ENCODE measurements at regions not wholly inside any gene's neighbourhood (a gene's known extent, or its start where the extent isn't known, plus 50 kb on each side); places are given as distances from the start of the nearest gene placed in this dataset.

DNA sequence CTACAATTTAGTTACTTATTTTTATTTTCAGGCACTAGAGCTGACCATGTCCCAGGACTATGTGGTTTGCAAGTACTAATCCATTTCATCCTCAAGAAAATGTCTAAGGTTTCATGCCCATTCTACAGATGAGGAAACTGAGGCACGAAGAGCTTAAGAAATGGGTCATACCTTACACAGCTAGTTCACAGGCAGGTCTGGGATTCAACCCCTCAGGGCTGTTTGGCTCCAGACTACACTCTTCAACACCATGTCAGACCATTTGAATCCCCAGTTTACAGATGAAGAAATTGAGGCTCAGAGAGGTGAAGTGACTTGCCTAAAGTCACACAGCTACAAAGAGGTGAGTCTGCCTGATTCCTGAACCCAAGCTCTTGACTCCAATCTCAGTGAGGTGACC lies 144.1 kb downstream of the MIAT start:
- no peaks in the 10 kb centered on the region for H3K4me1 ChIP-seq
- H3K27ac ChIP-seq: no peak overlapping the region
- H3K27me3 ChIP-seq: no peaks in the 10 kb centered on the region
- ATAC-seq: no peak
- H3K36me3 ChIP-seq: no peaks in the 10 kb centered on the region
- no peaks in the 10 kb centered on the region for H3K9me3 ChIP-seq
- DNase-seq: no peak
- no peak overlapping the region for H3K4me3 ChIP-seq
- intact Hi-C loops (cut with DNase I): no loop called here
- TF ChIP-seq, protein P1, sequence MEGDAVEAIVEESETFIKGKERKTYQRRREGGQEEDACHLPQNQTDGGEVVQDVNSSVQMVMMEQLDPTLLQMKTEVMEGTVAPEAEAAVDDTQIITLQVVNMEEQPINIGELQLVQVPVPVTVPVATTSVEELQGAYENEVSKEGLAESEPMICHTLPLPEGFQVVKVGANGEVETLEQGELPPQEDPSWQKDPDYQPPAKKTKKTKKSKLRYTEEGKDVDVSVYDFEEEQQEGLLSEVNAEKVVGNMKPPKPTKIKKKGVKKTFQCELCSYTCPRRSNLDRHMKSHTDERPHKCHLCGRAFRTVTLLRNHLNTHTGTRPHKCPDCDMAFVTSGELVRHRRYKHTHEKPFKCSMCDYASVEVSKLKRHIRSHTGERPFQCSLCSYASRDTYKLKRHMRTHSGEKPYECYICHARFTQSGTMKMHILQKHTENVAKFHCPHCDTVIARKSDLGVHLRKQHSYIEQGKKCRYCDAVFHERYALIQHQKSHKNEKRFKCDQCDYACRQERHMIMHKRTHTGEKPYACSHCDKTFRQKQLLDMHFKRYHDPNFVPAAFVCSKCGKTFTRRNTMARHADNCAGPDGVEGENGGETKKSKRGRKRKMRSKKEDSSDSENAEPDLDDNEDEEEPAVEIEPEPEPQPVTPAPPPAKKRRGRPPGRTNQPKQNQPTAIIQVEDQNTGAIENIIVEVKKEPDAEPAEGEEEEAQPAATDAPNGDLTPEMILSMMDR (IDR thresholded peaks at IDR 0.05): no peak

DNA sequence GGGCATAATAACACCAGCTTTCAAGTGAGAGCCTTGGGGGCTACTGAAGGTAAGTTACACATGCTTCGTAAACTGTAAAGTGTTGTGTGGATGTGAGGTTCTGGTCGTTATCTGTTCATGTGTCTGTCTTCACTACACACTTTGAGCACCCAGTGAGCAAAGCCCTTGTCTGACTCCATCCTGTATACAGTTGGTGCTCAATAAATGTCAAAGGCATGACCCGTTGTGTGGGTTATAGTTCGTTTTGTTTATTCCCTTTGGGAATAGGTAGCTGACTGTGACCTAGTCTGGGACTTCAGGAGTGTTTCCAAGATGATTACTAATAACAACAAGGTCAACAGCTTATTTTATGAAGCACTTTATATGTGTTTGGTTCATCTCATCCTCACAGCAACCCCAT lies 146.9 kb downstream of the MIAT start:
- H3K36me3 ChIP-seq: no peaks in the 10 kb centered on the region
- TF ChIP-seq, protein P1 (IDR thresholded peaks at IDR 0.05): no peak
- intact Hi-C loops (cut with DNase I): no loop called here
- ATAC-seq (no peak), DNase-seq (no peak)
- H3K27me3 ChIP-seq: no peaks in the 10 kb centered on the region
- no peaks in the 10 kb centered on the region for H3K4me1 ChIP-seq
- H3K9me3 ChIP-seq: no peaks in the 10 kb centered on the region
- H3K4me3 ChIP-seq: no peak overlapping the region
- no peak overlapping the region for H3K27ac ChIP-seq

DNA sequence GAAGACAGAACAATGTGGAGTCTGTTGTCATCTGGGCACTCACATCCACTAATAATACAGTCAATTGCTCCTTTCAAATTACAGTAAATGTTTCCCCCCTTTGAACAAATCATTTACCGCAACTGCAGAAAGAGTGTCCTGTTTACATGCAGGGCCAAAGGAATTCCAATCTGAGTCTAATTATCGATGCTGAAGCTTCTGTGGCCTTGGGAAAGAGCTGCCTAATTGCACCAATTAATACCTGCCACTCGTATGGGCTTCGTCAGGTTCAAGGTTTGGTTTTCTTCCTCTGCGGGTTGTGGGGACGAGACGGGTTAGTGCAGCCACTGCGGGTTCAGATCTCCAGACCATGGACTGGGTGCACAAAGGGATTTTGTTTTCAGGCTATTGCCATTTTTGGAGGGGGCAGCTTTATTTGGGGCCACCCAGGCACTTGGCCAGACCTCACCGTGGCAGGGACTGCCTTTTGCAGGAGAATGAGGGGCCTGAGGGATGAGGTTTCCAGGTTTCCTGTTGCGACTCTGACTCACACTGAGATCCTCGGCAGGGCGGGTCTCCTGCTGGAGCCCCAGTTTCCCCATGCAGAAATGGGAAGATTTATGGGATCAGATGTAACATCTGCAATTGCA lies 147.6 kb downstream of the MIAT start:
- Histone ChIP-seq H3K4me3 (no peak overlapping the region), H3K36me3 (no peaks in the 10 kb centered on the region), H3K27ac (no peak overlapping the region), H3K27me3 (no peaks in the 10 kb centered on the region), H3K9me3 (no peaks in the 10 kb centered on the region), H3K4me1 (no peaks in the 10 kb centered on the region)
- intact Hi-C loops (cut with DNase I): no loop called here
- DNase-seq: no peak
- no peak for ATAC-seq
- TF ChIP-seq, protein P1 (IDR thresholded peaks at IDR 0.05): no peak

DNA sequence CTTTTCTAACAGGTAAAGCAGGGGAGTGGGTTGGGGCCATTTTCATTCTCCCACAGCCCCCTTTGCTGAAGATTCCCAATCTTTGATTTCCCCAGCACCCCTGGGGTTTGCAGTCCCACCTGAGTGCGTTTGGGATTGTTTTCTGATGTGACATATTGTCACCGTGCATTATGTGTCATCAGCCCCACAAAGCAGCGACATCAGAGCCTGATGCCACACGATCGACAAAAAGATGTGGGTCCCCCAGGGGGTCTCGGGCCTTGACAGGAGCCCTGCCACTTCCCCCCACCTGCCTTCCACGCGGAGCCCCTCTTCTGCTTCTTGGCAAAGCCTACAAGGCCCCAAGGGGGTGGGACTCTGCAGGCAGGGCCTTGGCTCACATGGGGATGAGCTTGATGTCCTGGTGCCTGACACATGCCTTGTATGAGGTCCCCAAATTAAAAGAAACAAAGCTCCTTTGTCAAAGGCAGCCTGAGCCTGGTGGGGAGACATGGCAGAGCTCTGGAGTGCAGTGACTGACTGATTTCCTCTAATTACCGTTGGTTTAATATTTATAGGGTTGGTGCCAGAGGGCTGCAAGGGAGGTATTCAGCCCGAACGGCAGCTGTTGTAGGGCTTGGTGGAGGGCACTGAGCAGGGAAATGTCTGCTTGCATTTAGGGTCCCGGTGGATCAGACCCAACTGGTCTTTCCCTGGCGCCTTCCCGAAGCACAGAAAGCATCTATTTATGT lies 149.2 kb downstream of the MIAT start:
- Histone ChIP-seq H3K27ac (no peak overlapping the region), H3K4me3 (no peak overlapping the region), H3K4me1 (no peaks in the 10 kb centered on the region), H3K36me3 (no peaks in the 10 kb centered on the region), H3K27me3 (no peaks in the 10 kb centered on the region), H3K9me3 (no peaks in the 10 kb centered on the region)
- ATAC-seq (no peak), DNase-seq (no peak)
- intact Hi-C loops (cut with DNase I): no loop called here
- TF ChIP-seq, protein P1 (IDR thresholded peaks at IDR 0.05): no peak

DNA sequence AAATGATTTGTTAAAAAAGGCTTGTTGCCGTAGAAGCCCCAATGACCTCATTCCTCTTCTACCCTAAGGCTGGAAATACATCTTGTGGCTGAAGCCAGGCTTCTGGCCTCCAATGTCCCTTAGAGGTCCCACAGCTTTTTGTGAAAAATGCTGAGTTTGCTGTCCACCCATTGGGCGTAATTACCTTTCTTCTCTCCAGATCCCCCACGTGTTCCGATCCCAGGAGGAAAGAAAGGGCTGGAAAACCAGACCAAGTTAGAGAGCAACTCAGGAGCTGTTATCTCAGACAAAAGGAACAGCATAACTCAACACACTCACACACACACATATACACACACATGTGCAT lies 154.2 kb downstream of the MIAT start:
- no peaks in the 10 kb centered on the region for H3K36me3 ChIP-seq
- H3K4me3 ChIP-seq: no peak overlapping the region
- TF ChIP-seq, protein P1 (IDR thresholded peaks at IDR 0.05): no peak
- DNase-seq (no peak), ATAC-seq (no peak)
- no peaks in the 10 kb centered on the region for H3K27me3 ChIP-seq
- no peak overlapping the region for H3K27ac ChIP-seq
- no peaks in the 10 kb centered on the region for H3K9me3 ChIP-seq
- no peaks in the 10 kb centered on the region for H3K4me1 ChIP-seq
- intact Hi-C loops (cut with DNase I): no loop called here
